T-helper 9 cell (primary cell): ENCODE measurements at regions not wholly inside any gene's neighbourhood (a gene's known extent, or its start where the extent isn't known, plus 50 kb on each side); places are given as distances from the start of the nearest gene placed in this dataset.

Source experiments
- DNase-seq: peaks from one replicate; pipeline ENCODE4 v3.0.0-alpha.2; 2020

DNA sequence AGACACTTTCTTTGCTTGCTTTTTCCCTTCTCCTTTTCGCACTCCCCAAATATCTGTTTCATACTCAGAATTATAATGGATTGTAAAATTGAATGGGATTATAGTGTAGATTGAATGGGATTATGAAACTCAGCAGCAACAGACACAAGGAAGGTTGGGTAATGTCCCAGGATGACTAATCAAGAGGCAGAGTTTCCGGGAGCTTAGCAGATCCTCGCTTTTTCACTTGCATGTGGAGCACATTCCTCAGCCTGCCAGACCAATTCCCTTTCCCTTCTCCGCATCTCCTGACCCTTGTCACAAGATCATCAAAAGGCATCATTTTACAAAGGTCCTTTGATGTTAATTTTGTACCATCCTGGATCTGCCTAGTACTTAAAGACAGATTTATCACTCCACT is 55.1 kb upstream of the SLC1A1 start:
- DNase-seq, result no peak

DNA sequence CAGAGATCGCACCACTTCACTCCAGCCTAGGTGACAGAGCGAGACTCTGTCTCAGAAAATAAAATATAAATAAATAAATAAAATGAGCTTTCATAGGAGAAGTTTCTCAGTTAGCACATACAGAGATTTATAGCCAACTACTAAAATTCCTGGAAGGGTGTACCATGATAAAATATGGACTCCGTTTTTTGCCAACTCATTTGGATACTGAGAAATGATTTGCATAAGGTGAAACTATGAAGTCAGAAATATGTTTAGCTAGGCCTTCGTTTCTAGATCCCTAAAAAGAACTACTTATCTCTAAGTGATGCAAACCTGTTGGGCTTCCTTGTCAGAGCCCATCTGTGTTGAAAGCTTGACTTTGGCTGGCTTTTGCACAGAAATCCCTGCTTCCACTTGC is 56.9 kb upstream of the SLC1A1 start:
- no peak for DNase-seq

- DNase-seq, result no peak
These were observed 59.6 kb upstream of the SLC1A1 start for GRCh38 chr9:4430432-4431261.

DNA sequence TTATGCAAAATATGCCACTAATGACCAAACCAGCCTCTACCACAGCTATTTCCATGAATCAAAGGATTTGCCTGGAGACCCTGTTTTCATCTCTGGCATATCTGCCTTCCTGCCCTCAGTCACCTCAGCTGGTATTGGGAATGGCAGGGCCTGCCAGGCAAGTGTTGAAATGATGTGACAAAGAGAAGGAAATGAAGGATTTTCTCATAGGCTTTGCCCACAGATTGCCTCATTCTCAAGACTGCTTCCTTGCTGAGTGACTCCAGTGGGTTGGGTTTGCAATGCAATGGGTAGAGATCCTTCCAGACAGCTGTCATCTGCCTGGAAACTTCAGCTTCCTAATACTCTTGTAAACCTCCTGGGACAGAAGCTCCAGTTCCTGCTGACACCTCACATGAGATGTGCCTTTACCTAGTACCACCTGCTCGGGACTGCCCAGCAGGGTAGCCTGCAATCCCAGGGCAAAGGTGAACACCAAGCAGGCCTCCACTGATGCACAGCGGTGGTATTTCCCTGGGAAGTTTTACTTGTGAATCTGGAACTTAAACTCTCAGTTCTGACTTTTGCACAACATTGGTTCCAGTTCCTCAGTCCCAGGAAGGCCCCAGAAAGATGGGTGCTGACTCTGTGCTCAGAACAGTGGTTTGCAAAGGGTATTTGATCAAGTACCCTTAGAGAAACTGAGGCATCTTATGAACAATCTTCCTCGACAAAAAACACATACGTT is 64.8 kb upstream of the SLC1A1 start:
- no peak for DNase-seq

- no peak for DNase-seq
These were observed 65.4 kb upstream of the SLC1A1 start for GRCh38 chr9:4424891-4425290.

DNA sequence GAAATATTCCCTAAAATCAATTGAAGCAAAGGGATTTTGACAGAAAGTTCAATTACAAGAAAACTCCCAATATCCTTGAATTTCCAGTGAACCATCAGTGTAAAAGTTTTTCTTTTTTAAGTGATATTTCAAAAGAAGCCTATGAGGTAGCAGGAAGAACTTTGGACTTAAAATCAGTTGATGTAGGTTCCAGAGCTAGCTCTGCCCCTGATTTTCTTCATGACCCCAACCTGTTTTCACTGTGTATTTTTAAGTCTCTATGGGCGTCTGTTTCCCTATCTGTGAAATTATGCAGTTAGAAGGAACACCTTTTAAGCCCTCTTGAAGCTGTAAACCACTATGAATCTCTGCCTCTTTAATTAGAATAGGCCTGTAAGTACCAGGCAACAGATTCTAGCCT is 66.2 kb upstream of the SLC1A1 start:
- no peak for DNase-seq

DNA sequence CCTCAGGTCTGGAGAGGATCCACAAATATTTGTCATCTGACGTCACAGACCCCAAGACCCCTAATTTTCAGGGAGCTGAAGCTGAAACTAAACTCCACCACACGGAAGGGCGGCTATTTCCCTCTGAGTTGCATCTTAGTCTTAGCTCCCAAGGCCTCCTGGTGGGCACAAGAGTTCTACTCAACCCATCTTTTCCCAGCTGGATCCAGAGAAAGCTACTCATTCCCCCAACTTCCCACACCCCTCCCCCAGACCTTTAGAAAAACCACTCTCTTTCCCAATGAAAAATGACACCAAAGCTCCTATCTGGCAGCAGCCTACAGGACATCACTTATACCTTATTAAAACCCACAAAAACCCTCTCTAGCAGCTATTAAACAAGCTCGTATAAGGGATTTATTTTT is 67.1 kb upstream of the SLC1A1 start:
- DNase-seq, result no peak

- no peak for DNase-seq
These were observed 67.8 kb upstream of the SLC1A1 start for GRCh38 chr9:4422495-4422894.

- DNase-seq, result no peak
These were observed 68.4 kb upstream of the SLC1A1 start for GRCh38 chr9:4421847-4422246.

DNA sequence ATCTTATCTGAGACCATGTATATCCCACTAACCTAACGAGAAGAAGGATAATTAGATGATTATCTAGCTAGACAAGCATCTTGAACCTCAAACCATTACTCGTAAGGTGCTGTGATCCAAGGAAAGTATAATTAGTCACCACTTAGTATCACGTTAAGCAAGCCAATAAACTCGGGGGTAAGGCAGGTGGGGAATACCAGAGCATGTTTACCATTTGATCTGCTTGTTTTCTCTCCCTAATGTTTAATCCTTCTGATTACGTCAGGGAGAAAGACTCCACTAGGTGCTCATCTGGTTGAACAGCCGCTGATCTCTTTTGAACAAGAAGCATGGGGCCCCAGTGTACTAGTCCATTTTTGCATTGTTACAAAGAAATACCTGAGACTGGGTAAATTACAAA is 69.9 kb upstream of the SLC1A1 start:
- DNase-seq, result no peak

DNA sequence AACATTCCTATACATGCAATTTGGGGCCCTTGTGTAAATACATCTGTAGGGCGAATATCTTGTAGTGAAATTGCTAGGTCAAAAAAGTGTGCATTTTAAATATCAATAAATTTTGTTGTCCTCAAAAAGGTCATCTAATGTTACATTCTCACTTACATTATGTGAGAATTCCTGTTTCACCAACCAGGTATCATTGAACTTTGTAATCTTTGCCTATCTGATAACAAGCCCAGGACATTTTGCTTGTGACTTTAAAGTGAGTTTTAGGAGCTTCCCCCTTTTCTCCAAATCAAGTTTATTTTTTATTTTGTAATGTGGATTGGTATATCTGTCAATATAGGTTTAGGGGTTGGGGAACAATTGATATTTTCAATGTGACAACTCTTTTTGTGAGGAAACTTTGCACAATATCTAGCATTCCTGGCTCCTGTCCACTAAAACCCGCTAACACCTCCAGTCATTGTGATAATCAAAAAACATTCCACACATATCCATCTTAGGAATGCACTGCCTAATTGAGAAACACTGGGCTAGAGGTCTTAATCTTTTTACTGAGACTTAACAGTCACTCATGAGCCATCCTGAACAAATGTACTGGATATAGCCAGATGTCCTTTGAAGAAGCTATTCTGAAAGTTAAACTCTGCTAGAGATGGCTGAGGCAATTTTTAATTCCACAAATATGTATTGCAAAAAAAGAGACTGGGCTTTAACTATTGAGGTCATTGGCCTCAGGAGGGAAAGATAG is 72.5 kb upstream of the SLC1A1 start:
- DNase-seq, result no peak

- no peak for DNase-seq
These were observed 73.8 kb upstream of the SLC1A1 start for GRCh38 chr9:4416467-4416866.

- DNase-seq, result no peak
These were observed 75.0 kb upstream of the SLC1A1 start for GRCh38 chr9:4415281-4415680.

GRCh38 chr9:4413856-4414255 is 76.4 kb upstream of the SLC1A1 start:
- no peak for DNase-seq

DNA sequence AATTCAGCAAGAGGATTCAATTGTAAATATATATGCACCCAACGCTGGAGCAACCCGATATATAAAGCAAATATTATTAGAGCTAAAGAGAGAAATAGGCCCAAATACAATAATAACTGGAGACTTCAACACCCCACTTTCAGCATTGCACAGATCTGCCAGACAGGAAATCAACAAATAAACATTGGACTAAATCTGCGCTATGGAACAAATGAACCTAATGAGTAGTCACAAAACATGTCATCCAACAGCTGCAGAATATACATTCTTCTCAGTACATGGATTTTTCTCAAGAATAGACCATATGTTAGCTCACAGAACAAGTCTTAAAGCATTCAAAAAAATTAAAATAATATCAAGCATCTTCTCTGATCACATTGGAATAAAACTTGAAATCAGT is 86.1 kb upstream of the SLC1A1 start:
- DNase-seq, result no peak

DNA sequence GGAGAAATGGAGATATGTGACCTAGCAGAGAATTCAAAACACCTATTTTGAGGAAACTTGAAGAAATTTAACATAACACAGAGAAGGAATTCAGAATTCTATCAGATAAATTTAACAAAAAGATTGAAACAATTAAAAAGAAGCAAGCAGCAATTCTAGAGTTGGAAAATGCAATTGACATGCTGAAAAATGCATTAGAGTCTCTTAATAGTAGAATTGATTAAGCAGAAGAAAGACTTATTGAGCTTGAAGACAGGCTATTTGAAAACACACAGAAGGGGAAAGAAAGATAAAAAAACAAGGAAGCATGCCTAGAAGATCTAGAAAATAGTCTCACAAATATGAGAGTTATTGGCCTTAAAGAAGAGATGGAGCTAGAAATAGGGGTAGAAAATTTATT is 87.8 kb upstream of the SLC1A1 start:
- no peak for DNase-seq

DNA sequence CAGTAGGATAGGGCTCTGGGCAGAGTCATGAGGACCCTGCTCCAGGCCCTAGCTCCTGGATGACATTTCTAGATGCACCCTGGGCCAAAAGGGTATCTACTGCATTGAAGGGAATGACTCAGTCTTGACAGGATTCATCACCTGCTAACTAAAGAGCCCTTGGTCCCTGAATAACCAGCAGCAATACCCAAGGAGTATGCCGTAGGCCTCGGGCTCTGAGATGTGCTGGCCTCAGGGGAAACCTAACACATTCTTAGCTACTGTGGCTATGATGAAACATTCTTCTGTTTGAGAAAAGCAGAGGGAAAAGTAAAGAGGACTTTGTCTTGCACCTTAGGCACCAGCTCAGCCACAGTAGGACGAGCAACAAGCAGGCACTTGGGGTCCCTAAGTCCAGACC is 89.5 kb upstream of the SLC1A1 start:
- DNase-seq, result no peak

GRCh38 chr9:4397917-4398316 is 92.4 kb upstream of the SLC1A1 start:
- no peak for DNase-seq

DNA sequence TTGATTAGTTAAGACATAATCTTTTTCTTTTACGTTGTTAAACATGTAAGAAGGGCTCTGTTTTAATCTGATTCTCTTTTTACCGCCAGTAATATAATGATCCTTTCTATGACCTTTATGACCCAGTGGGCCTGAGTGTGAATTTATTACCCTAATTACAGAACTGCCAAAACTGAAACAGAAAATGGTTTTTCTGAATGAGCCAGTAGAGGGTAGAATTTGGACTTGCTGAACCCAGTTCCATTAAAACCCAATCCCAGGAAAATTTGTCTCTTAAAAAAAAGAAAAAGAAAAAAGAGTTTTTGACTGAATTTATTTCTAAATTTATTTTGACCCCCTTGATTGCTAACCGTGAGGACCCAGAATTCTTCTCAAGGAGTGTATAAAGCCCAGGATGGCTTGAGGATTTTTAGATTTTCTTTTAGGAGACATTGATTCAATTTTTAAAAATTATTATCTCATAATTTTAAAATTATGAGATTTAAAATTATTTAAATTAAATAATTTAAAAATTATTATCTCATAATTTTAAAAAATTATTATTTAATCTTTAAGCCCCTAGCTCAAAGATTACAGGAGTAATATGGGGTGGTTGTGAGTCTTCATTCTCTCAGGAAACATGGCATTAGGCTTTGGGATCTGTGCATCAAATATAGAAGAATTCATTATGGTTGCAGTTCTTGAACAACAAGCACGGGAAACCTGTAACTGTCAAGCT is 94.1 kb upstream of the GLIS3 start:
- no peak for DNase-seq

DNA sequence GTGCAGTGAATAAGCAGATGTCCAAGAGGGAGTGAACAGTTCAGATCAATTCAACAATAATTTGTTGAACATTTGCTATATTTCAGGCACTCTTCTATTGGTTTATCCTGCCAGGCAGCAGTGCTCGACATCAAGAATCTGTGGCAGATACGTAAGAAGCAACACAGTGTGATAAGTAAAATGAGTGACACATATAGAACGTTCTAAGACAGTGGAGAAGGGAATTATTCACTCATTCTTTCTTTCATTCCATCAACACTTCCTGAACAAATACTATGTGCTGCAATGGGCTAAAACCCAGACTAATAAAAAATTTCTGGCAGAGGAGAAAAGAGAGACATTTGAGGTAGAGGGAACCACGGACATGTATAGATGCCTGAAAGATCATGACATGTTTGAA is 89.9 kb upstream of the GLIS3 start:
- DNase-seq, result no peak

DNA sequence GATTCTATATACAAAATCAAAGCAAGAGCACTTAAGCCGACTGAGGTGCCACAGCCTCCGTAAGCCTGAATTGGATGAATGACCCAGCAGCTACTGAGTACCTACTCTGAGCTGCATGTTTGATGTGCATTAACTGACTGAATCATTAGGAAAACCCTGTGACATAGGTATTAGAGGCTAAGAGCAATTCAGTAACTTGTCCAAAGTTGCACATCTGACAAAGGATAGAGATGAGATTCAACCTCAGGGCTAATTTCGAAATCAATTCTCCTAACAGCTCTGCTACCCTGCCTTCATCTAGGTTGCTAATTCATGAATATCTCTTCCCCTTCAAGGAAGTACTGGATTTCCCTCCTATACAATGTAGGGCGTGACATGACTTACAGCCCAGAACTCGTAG is 89.1 kb upstream of the GLIS3 start:
- no peak for DNase-seq

DNA sequence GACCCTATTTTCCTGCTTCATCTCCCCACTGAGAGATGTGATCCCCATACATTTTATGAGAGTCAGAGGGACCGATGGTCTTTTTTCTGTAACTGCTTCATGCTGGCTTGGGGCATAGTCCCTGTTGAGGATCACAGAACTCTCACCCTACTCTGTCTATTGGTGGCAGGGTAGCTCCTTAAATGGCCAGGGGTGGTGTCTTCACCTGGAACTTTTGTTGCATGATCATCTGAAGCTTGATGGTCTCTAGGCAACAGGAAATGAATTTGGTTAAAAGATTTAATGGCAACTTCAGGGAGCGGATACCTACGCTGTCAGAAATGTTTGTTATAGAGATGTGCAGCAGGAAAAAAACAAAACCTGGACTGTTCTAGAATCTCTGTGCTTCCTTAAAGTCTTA is 87.0 kb upstream of the GLIS3 start:
- no peak for DNase-seq

DNA sequence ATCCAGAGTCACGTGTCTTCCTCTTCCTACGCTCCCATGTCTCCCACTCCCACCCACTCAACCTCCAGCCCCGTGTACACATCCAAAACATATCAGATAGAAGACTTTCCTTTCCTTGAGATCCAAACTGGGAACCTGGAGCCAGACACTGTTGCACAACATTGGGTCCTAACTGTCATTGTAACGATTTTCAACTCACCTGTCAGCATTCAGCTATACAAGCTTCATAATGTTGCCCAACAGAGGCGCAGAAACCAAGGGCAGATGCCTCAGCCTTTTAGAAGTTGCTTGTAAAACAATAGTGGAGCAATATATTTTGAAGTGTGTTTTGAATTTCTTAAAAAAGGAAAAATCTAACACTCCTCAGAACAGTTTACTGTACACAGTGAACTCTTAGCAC is 84.9 kb upstream of the GLIS3 start:
- no peak for DNase-seq
